ENCODE measurements at regions not wholly inside any gene's neighbourhood (a gene's known extent, or its start where the extent isn't known, plus 50 kb on each side); places are given as distances from the start of the nearest gene placed in this dataset.

- no peak for TF ChIP-seq POLR2A (IDR thresholded peaks at IDR 0.05)
- no peak for TF ChIP-seq CTCF (IDR thresholded peaks at IDR 0.05)
These were observed 96.6 kb upstream of the KCNIP4 start for GRCh38 chr4:22045051-22045630.

All from upper lobe of left lung (tissue), 4 donors.